ENCODE measurements at regions not wholly inside any gene's neighbourhood (a gene's known extent, or its start where the extent isn't known, plus 50 kb on each side); places are given as distances from the start of the nearest gene placed in this dataset.

- H3K36me3 ChIP-seq (ENCODE audit: control insufficient read depth, low read depth, low read length): no peaks in the 10 kb centered on the region
- H3K27me3 ChIP-seq (ENCODE audit: control insufficient read depth, insufficient read depth, low read length): no peaks in the 10 kb centered on the region
- peaks cover 4% of the 10 kb centered on the region for H3K9me3 ChIP-seq (ENCODE audit: control insufficient read depth, low read depth, low read length)
- H3K4me3 ChIP-seq (ENCODE audit: low read length): no peak overlapping the region
- no peak overlapping the region for H3K9ac ChIP-seq (ENCODE audit: low read length)
- H3K4me1 ChIP-seq (ENCODE audit: control insufficient read depth, low read depth, low read length): no peaks in the 10 kb centered on the region
- no peak overlapping the region for H3K27ac ChIP-seq (ENCODE audit: low read length)
Observed at GRCh38 chr7:52980129-52980528, 55.3 kb upstream of the POM121L12 start.

- Histone ChIP-seq H3K27me3 (ENCODE audit: control insufficient read depth, insufficient read depth, low read length) (no peaks in the 10 kb centered on the region), H3K4me3 (ENCODE audit: low read length) (no peak overlapping the region), H3K9me3 (ENCODE audit: control insufficient read depth, low read depth, low read length) (no peaks in the 10 kb centered on the region), H3K4me1 (ENCODE audit: control insufficient read depth, low read depth, low read length) (no peaks in the 10 kb centered on the region), H3K27ac (ENCODE audit: low read length) (no peak overlapping the region), H3K9ac (ENCODE audit: low read length) (no peak overlapping the region), H3K36me3 (ENCODE audit: control insufficient read depth, low read depth, low read length) (no peaks in the 10 kb centered on the region)
Observed at GRCh38 chr7:52973126-52973525, 62.3 kb upstream of the POM121L12 start.

DNA sequence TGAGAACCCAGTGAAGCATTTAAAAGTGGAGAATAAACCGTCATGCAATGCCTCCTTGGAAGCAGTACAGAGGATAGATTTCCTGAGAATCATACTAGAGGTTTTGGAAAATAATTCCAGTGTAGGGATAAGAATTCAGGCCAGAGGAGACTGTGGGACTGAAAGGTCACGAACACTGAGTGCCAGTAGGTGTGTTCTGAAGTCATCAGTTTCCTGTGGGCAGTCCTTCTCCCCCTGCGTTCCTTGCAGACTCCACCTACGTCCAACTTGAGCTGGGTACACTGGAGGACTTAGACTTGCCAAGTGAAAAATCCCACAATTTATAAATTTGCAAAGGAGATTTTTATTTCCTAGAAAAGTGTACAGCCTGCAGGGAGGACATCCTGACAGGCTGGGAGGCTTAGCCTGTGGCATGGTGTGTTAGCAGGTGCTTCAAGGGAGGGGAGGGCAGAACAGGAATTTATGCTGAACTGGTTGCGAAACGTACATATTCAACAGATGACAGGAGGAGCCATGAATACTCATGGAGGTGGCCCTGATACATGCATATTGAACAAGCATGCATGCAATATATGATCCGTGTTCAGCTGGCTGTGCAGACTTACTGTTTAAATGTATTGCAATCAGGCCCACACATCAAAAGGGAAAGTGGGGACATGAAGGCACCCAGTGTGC, 72.9 kb upstream of the POM121L12 start:
- H3K36me3 ChIP-seq (ENCODE audit: control insufficient read depth, low read depth, low read length): no peaks in the 10 kb centered on the region
- no peak overlapping the region for H3K9ac ChIP-seq (ENCODE audit: low read length)
- H3K4me3 ChIP-seq (ENCODE audit: low read length): no peak overlapping the region
- no peaks in the 10 kb centered on the region for H3K9me3 ChIP-seq (ENCODE audit: control insufficient read depth, low read depth, low read length)
- H3K27me3 ChIP-seq (ENCODE audit: control insufficient read depth, insufficient read depth, low read length): no peaks in the 10 kb centered on the region
- no peak overlapping the region for H3K27ac ChIP-seq (ENCODE audit: low read length)
- peaks cover 14% of the 10 kb centered on the region for H3K4me1 ChIP-seq (ENCODE audit: control insufficient read depth, low read depth, low read length)

DNA sequence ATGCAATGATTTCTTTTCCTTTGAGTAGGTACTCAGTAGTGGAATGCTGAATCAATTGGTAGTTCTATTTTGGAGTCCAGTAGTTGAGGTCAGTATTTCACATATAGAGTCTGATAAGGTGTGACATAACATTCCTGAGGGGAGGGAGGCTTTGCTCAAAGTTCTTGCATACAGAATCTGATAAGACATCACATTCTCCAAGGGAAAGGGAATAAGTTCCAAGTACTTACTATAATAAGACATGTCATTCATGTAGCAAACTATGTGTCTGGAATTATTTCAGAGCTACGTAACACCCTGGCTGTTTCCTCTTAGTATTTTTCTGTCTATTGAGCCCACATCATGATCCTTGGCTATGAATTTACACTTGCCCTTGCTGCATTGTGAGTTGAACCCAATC, 74.3 kb upstream of the POM121L12 start:
- Histone ChIP-seq H3K27ac (ENCODE audit: low read length) (no peak overlapping the region), H3K4me3 (ENCODE audit: low read length) (no peak overlapping the region), H3K9me3 (ENCODE audit: control insufficient read depth, low read depth, low read length) (no peaks in the 10 kb centered on the region), H3K9ac (ENCODE audit: low read length) (no peak overlapping the region), H3K4me1 (ENCODE audit: control insufficient read depth, low read depth, low read length) (peaks cover 20% of the 10 kb centered on the region), H3K27me3 (ENCODE audit: control insufficient read depth, insufficient read depth, low read length) (no peaks in the 10 kb centered on the region), H3K36me3 (ENCODE audit: control insufficient read depth, low read depth, low read length) (no peaks in the 10 kb centered on the region)

GRCh38 chr7:52959878-52960660, 75.4 kb upstream of the POM121L12 start:
- H3K4me3 ChIP-seq (ENCODE audit: low read length): no peak overlapping the region
- H3K4me1 ChIP-seq (ENCODE audit: control insufficient read depth, low read depth, low read length): peaks cover 25% of the 10 kb centered on the region
- no peaks in the 10 kb centered on the region for H3K9me3 ChIP-seq (ENCODE audit: control insufficient read depth, low read depth, low read length)
- H3K27ac ChIP-seq (ENCODE audit: low read length): no peak overlapping the region
- H3K36me3 ChIP-seq (ENCODE audit: control insufficient read depth, low read depth, low read length): no peaks in the 10 kb centered on the region
- no peak overlapping the region for H3K9ac ChIP-seq (ENCODE audit: low read length)
- H3K27me3 ChIP-seq (ENCODE audit: control insufficient read depth, insufficient read depth, low read length): no peaks in the 10 kb centered on the region

- Histone ChIP-seq H3K9me3 (ENCODE audit: control insufficient read depth, low read depth, low read length) (no peaks in the 10 kb centered on the region), H3K4me1 (ENCODE audit: control insufficient read depth, low read depth, low read length) (peaks cover 25% of the 10 kb centered on the region), H3K36me3 (ENCODE audit: control insufficient read depth, low read depth, low read length) (no peaks in the 10 kb centered on the region), H3K9ac (ENCODE audit: low read length) (no peak overlapping the region), H3K27ac (ENCODE audit: low read length) (no peak overlapping the region), H3K4me3 (ENCODE audit: low read length) (no peak overlapping the region), H3K27me3 (ENCODE audit: control insufficient read depth, insufficient read depth, low read length) (no peaks in the 10 kb centered on the region)
Observed at GRCh38 chr7:52959336-52959735, 76.1 kb upstream of the POM121L12 start.

GRCh38 chr7:52958621-52959140, 76.8 kb upstream of the POM121L12 start:
- H3K27me3 ChIP-seq (ENCODE audit: control insufficient read depth, insufficient read depth, low read length): no peaks in the 10 kb centered on the region
- H3K4me1 ChIP-seq (ENCODE audit: control insufficient read depth, low read depth, low read length): peaks cover 25% of the 10 kb centered on the region
- no peak overlapping the region for H3K9ac ChIP-seq (ENCODE audit: low read length)
- no peaks in the 10 kb centered on the region for H3K9me3 ChIP-seq (ENCODE audit: control insufficient read depth, low read depth, low read length)
- H3K4me3 ChIP-seq (ENCODE audit: low read length): no peak overlapping the region
- H3K36me3 ChIP-seq (ENCODE audit: control insufficient read depth, low read depth, low read length): no peaks in the 10 kb centered on the region
- no peak overlapping the region for H3K27ac ChIP-seq (ENCODE audit: low read length)

GRCh38 chr7:52956379-52956915, 79.0 kb upstream of the POM121L12 start:
- Histone ChIP-seq H3K36me3 (ENCODE audit: control insufficient read depth, low read depth, low read length) (no peaks in the 10 kb centered on the region), H3K9me3 (ENCODE audit: control insufficient read depth, low read depth, low read length) (no peaks in the 10 kb centered on the region), H3K9ac (ENCODE audit: low read length) (no peak overlapping the region), H3K4me1 (ENCODE audit: control insufficient read depth, low read depth, low read length) (peaks cover 25% of the 10 kb centered on the region), H3K27ac (ENCODE audit: low read length) (no peak overlapping the region), H3K27me3 (ENCODE audit: control insufficient read depth, insufficient read depth, low read length) (no peaks in the 10 kb centered on the region), H3K4me3 (ENCODE audit: low read length) (no peak overlapping the region)

GRCh38 chr7:52955522-52955921, 79.9 kb upstream of the POM121L12 start:
- Histone ChIP-seq H3K36me3 (ENCODE audit: control insufficient read depth, low read depth, low read length) (no peaks in the 10 kb centered on the region), H3K27me3 (ENCODE audit: control insufficient read depth, insufficient read depth, low read length) (no peaks in the 10 kb centered on the region), H3K9me3 (ENCODE audit: control insufficient read depth, low read depth, low read length) (no peaks in the 10 kb centered on the region), H3K4me1 (ENCODE audit: control insufficient read depth, low read depth, low read length) (peaks cover 25% of the 10 kb centered on the region), H3K9ac (ENCODE audit: low read length) (no peak overlapping the region), H3K27ac (ENCODE audit: low read length) (no peak overlapping the region), H3K4me3 (ENCODE audit: low read length) (no peak overlapping the region)

DNA sequence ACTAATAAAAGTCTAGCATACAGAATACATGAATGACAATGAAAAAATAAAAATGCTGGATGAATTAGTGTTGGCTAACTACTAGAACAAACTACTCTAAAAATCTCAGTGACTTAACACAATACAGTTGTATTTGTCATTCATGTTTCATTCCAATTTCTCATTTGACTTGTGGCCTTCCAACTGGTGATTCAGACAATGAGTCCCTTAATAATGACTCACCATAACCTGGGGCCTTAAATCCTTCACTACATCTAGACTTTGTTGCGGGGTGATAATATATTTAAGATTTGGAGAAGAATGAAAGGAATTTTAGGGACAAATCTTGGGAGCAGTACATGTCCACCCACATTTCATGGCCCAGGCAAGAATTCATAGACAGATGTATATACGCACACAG, 90.5 kb upstream of the POM121L12 start:
- Histone ChIP-seq H3K27me3 (ENCODE audit: control insufficient read depth, insufficient read depth, low read length) (no peaks in the 10 kb centered on the region), H3K4me1 (ENCODE audit: control insufficient read depth, low read depth, low read length) (peaks cover 14% of the 10 kb centered on the region), H3K4me3 (ENCODE audit: low read length) (no peak overlapping the region), H3K9me3 (ENCODE audit: control insufficient read depth, low read depth, low read length) (no peaks in the 10 kb centered on the region), H3K36me3 (ENCODE audit: control insufficient read depth, low read depth, low read length) (no peaks in the 10 kb centered on the region), H3K9ac (ENCODE audit: low read length) (no peak overlapping the region), H3K27ac (ENCODE audit: low read length) (no peak overlapping the region)

DNA sequence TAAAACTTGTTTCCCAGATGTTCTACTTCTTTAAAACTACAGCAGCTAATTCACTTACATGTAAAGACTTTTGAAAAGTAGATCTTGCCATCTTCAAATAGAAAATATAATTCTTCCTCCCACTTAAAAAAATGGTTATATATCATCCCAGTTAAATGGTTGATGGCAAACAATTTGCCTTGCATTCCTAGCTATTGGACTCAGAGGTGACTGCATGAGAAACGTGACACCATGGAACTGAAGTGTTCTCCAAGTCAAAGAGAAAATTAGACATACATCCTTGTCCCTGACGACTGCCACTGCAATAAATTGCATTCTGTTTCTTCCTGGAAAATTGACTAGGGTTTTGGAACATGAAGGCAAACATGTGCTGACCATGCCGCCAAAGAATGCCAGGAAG, 95.0 kb upstream of the POM121L12 start:
- Histone ChIP-seq H3K27ac (ENCODE audit: low read length) (no peak overlapping the region), H3K9ac (ENCODE audit: low read length) (no peak overlapping the region), H3K4me3 (ENCODE audit: low read length) (no peak overlapping the region), H3K4me1 (ENCODE audit: control insufficient read depth, low read depth, low read length) (no peaks in the 10 kb centered on the region), H3K27me3 (ENCODE audit: control insufficient read depth, insufficient read depth, low read length) (no peaks in the 10 kb centered on the region), H3K36me3 (ENCODE audit: control insufficient read depth, low read depth, low read length) (no peaks in the 10 kb centered on the region), H3K9me3 (ENCODE audit: control insufficient read depth, low read depth, low read length) (no peaks in the 10 kb centered on the region)

Data from iPS-18a (cell line).